B cell (primary cell): ENCODE measurements at regions not wholly inside any gene's neighbourhood (a gene's known extent, or its start where the extent isn't known, plus 50 kb on each side); places are given as distances from the start of the nearest gene placed in this dataset.

Experiments
- ATAC-seq: fragments of 200-7000 bp; cut with Tn5 transposase; one replicate; pipeline ENCODE4 v1.10.0; 2021; ENCODE audit warnings: low read depth, mild to moderate bottlenecking, moderate number of reproducible peaks, moderate library complexity
- CTCF ChIA-PET: fragments of 350-600 bp; sonication (Branson Sonifier 250); formaldehyde crosslinking; loops from one replicate; lab custom pipeline; 2021; ENCODE audit warnings: antibody characterized with exemption, inconsistent platforms; lab: Charles Lee
- POLR2A ChIA-PET: fragments of 350-600 bp; sonication (Branson Sonifier 250); formaldehyde crosslinking; loops from one replicate; lab custom pipeline; 2021; ENCODE audit warnings: antibody characterized with exemption; lab: Charles Lee
- DNase-seq: peaks from one replicate; pipeline ENCODE4 v3.0.0; 2013
- H2AFZ ChIP-seq: 2 replicates; pipeline ENCODE4 v1.6.1; 2012; ENCODE audit warnings: mild to moderate bottlenecking, low read depth, low read length; ENCODE audit not compliant: insufficient read depth, poor library complexity, severe bottlenecking
- H3K27ac ChIP-seq, 2 donors: 1 replicate in 1 of 2; 2 replicates in 1 of 2; pipeline ENCODE4 v1.5.1; 2012 to 2013; ENCODE audit warnings: low read length in 2 of 2, mild to moderate bottlenecking in 2 of 2, moderate library complexity in 1 of 2
- H3K27me3 ChIP-seq, 4 experiments: fragments of 200-600 bp in 1 of 4; sonication (generic) in 1 of 4; replicated peaks in 1 of 4; 1 replicate in 2 of 4; 2 replicates in 2 of 4; pipeline versions ENCODE4 v1.6.1 to v1.7.0; 2013 to 2016; ENCODE audit warnings: low read length in 3 of 4, mild to moderate bottlenecking in 2 of 4, mixed read lengths in 1 of 4, moderate library complexity in 1 of 4; ENCODE audit not compliant: insufficient read depth in 4 of 4, control insufficient read depth in 3 of 4; ENCODE audit errors: control extremely low read depth in 1 of 4
- H3K36me3 ChIP-seq, 2 experiments: replicated peaks in 1 of 2; 1 replicate in 1 of 2; 2 replicates in 1 of 2; pipeline versions ENCODE4 v1.6.1 to v1.7.1; 2013; ENCODE audit warnings: low read length in 1 of 2; ENCODE audit not compliant: insufficient read depth in 2 of 2, control insufficient read depth in 1 of 2; ENCODE audit errors: control extremely low read depth in 1 of 2, extremely low read depth in 1 of 2
- H3K4me1 ChIP-seq, 2 donors: fragments of 200-600 bp in 1 of 2; sonication (generic) in 1 of 2; 1 replicate in 1 of 2; 2 replicates in 1 of 2; pipeline versions ENCODE4 v1.5.1 to v1.6.1; 2013 to 2017; ENCODE audit warnings: low read length in 2 of 2; ENCODE audit not compliant: control insufficient read depth in 2 of 2, insufficient read depth in 2 of 2
- H3K4me2 ChIP-seq: replicated peaks from 2 replicates; pipeline ENCODE3; 2012; ENCODE audit warnings: mild to moderate bottlenecking, low read depth, low read length; ENCODE audit not compliant: poor library complexity, severe bottlenecking
- H3K4me3 ChIP-seq, 5 experiments: fragments of 200-600 bp in 1 of 5; sonication (generic) in 1 of 5; 1 replicate in 3 of 5; 2 replicates in 2 of 5; pipeline versions ENCODE4 v1.5.1 to v1.7.0; 2011 to 2016; ENCODE audit warnings: low read length in 4 of 5, mild to moderate bottlenecking in 4 of 5, low read depth in 2 of 5, control low read depth in 1 of 5, moderate library complexity in 1 of 5; ENCODE audit not compliant: insufficient read depth in 1 of 5; ENCODE audit errors: control extremely low read depth in 1 of 5, extremely low read depth in 1 of 5
- H3K79me2 ChIP-seq: fragments of 200-600 bp; sonication (generic); one replicate; pipeline ENCODE4 v1.6.0; 2016; ENCODE audit warnings: low read length; ENCODE audit not compliant: control insufficient read depth, insufficient read depth
- H3K9ac ChIP-seq: fragments of 200-600 bp; sonication (generic); 2 replicates; pipeline ENCODE4 v1.6.1; 2017; ENCODE audit warnings: mild to moderate bottlenecking, low read length, moderate library complexity
- H3K9me3 ChIP-seq, 3 donors: one replicate each; pipeline versions ENCODE4 v1.6.1 to v1.7.1; 2013; ENCODE audit warnings: low read length in 2 of 3; ENCODE audit not compliant: control insufficient read depth in 2 of 3, insufficient read depth in 1 of 3; ENCODE audit errors: control extremely low read depth in 1 of 3
- H4K20me1 ChIP-seq: 2 replicates; pipeline ENCODE4 v1.6.0; 2012; ENCODE audit warnings: mild to moderate bottlenecking, low read length; ENCODE audit not compliant: insufficient read depth, control insufficient read depth, poor library complexity, severe bottlenecking
- H3K27ac Mint-ChIP-seq: one replicate; pipeline ENCODE4 v1.8.0; 2021; ENCODE audit warnings: mixed read lengths
- H3K27me3 Mint-ChIP-seq: one replicate; pipeline ENCODE4 v1.8.0; 2021; ENCODE audit warnings: mixed read lengths
- H3K4me1 Mint-ChIP-seq: one replicate; pipeline ENCODE4 v1.8.0; 2021; ENCODE audit warnings: mixed read lengths
- H3K4me3 Mint-ChIP-seq: one replicate; pipeline ENCODE4 v1.8.0; 2021; ENCODE audit warnings: mixed read lengths
- H3K9me3 Mint-ChIP-seq: one replicate; pipeline ENCODE4 v1.8.0; 2022; ENCODE audit warnings: mixed read lengths; ENCODE audit not compliant: insufficient read depth
- EZH2 ChIP-seq: IDR thresholded peaks from 2 replicates; pipeline ENCODE4 v1.6.1; 2012; ENCODE audit warnings: borderline replicate concordance, low read depth, mild to moderate bottlenecking, moderate library complexity, low read length; ENCODE audit not compliant: insufficient read depth, poor library complexity, severe bottlenecking
- WGBS: methylation state at CpG from one replicate; pipeline ENCODE4 v1.1.5; 2013; ENCODE audit warnings: missing lambda C conversion rate; ENCODE audit not compliant: insufficient coverage; 5-methylcytosine and 5-hydroxymethylcytosine counted together
- intact Hi-C: fragments of 100-400 bp; cut with micrococcal nuclease; formaldehyde crosslinking; loops from one replicate; pipeline ENCODE4 v1.10.0; 2022
- TF ChIP-seq, protein P1 (sequence below): fragments of 200-600 bp; IDR thresholded peaks from one replicate; pipeline ENCODE4 v1.8.0; 2022; ENCODE audit warnings: antibody characterized with exemption, mild to moderate bottlenecking

DNA sequence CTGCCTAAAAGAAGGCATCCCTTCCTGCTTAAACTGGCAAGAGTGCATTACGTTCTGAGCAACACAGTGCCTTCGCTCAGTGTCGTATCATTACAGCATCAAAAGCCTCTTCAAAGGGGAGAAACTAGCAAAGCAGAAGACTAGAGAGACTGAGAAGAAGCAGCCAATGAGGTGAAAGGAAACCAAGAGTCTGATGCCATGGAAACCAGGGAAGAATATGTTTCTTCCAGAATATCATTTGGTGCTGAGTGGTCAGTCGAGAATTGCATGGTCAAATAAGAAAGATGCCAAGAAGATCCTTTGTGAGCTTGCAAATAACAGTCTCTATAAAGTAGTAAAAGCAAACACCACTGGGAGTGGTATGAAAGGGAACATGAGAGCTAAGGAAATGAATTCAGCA lies 312.1 kb upstream of the CHST9 start:
- no peaks in the 10 kb centered on the region for H3K79me2 ChIP-seq
- peaks cover 0 to under 1% (median 0%) of the 10 kb centered on the region in 3 donors for H3K9me3 ChIP-seq
- Mint-ChIP-seq H3K9me3 (no peaks in the 10 kb centered on the region), H3K4me3 (no peak overlapping the region), H3K4me1 (no peaks in the 10 kb centered on the region), H3K27ac (no peak overlapping the region), H3K27me3 (no peaks in the 10 kb centered on the region)
- TF ChIP-seq, protein P1, sequence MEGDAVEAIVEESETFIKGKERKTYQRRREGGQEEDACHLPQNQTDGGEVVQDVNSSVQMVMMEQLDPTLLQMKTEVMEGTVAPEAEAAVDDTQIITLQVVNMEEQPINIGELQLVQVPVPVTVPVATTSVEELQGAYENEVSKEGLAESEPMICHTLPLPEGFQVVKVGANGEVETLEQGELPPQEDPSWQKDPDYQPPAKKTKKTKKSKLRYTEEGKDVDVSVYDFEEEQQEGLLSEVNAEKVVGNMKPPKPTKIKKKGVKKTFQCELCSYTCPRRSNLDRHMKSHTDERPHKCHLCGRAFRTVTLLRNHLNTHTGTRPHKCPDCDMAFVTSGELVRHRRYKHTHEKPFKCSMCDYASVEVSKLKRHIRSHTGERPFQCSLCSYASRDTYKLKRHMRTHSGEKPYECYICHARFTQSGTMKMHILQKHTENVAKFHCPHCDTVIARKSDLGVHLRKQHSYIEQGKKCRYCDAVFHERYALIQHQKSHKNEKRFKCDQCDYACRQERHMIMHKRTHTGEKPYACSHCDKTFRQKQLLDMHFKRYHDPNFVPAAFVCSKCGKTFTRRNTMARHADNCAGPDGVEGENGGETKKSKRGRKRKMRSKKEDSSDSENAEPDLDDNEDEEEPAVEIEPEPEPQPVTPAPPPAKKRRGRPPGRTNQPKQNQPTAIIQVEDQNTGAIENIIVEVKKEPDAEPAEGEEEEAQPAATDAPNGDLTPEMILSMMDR = no peak
- CTCF ChIA-PET = no interaction called here
- 100% methylated on average over 2 of the region's 4 CpGs for WGBS
- no peaks in the 10 kb centered on the region for H4K20me1 ChIP-seq
- DNase-seq = no peak
- H3K36me3 ChIP-seq = no peaks in the 10 kb centered on the region
- H3K4me3 ChIP-seq = no peak overlapping the region
- ATAC-seq = no peak
- no peak overlapping the region for H2AFZ ChIP-seq
- H3K27me3 ChIP-seq = no peaks in the 10 kb centered on the region
- intact Hi-C loops = no loop called here
- no peak overlapping the region for H3K27ac ChIP-seq
- H3K4me2 ChIP-seq = no peak overlapping the region
- H3K4me1 ChIP-seq = no peaks in the 10 kb centered on the region
- no peak overlapping the region for H3K9ac ChIP-seq
- POLR2A ChIA-PET = no interaction called here

DNA sequence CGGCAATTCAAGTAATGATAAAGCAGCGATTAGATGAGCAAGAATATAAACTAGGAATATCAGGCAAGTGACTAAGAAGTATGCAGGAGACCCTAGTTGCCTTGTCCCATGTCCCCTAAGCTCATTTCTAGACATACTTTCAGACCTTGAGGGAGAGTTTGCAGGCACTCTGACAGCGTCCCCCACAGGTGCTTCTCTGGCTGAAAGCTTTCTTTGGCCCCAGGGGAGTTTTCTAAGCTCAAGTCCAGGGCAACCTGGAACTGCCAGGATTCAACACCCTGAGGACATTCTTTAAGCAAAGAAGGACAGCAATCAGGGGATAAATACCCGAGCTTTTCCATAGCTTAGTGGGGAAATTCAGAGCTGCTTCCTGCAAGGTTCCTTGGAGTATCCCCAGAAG lies 308.1 kb upstream of the CHST9 start:
- Histone ChIP-seq H3K9ac (no peak overlapping the region), H3K9me3 (no peaks in the 10 kb centered on the region), H3K4me3 (no peak overlapping the region), H3K4me2 (no peak overlapping the region), H4K20me1 (no peaks in the 10 kb centered on the region), H3K27ac (no peak overlapping the region), H3K79me2 (no peaks in the 10 kb centered on the region), H3K27me3 (no peaks in the 10 kb centered on the region), H2AFZ (no peak overlapping the region), H3K4me1 (no peaks in the 10 kb centered on the region), H3K36me3 (no peaks in the 10 kb centered on the region)
- no peak for TF ChIP-seq EZH2
- TF ChIP-seq, protein P1 = no peak
- no peak overlapping the region for H3K27ac Mint-ChIP-seq
- POLR2A ChIA-PET = no interaction called here
- no peaks in the 10 kb centered on the region for H3K27me3 Mint-ChIP-seq
- ATAC-seq (no peak), DNase-seq (no peak)
- 73% methylated on average over 4 of the region's 4 CpGs for WGBS
- H3K9me3 Mint-ChIP-seq = no peaks in the 10 kb centered on the region
- CTCF ChIA-PET = no interaction called here
- no peaks in the 10 kb centered on the region for H3K4me1 Mint-ChIP-seq
- H3K4me3 Mint-ChIP-seq = no peak overlapping the region
- intact Hi-C loops = no loop called here
